ENCODE measurements at regions not wholly inside any gene's neighbourhood (a gene's known extent, or its start where the extent isn't known, plus 50 kb on each side); places are given as distances from the start of the nearest gene placed in this dataset.

GRCh38 chr2:19491796-19492195 lies 133.4 kb upstream of the OSR1 start:
- DNase-seq (ENCODE audit: low spot score): no peak
- intact Hi-C loops (cut with DNase I): no loop called here

DNA sequence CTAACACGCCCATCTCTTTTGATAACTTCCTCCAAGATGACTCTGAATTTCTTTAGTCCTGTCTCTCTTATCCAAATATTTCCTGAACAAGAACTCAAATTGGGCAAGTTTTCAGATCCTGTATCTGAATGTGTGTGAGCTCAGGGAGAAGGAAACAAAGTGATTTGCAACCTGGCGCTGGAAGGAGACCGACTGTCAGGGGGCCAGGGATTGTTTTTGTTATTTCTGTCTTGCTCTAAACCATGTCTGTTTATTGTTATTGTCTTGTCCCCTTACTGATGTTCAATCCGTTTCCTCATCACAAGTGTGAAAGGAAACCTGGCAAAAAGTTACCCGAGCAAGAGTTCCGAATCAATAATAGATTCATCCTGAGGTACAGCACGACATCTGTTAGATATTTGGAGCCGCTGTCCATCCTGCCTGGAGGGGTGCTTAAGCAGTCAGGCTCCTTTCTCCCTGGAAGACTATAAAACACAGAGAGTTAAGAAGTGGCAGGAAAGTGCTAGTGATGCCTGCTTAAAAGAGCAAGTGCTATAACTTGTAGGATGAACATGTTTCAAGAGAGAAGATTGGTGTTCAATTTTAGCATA lies 132.5 kb upstream of the OSR1 start:
- intact Hi-C loops (cut with DNase I): no loop called here
- DNase-seq (ENCODE audit: low spot score): no peak

GRCh38 chr2:19488009-19488691 lies 129.7 kb upstream of the OSR1 start:
- DNase-seq (ENCODE audit: low spot score): no peak
- intact Hi-C loops (cut with DNase I): no loop called here

- intact Hi-C loops (cut with DNase I): no loop called here
- DNase-seq (ENCODE audit: low spot score): no peak
Observed at GRCh38 chr2:19484736-19485135, 126.3 kb upstream of the OSR1 start.

- DNase-seq (ENCODE audit: low spot score): no peak
- intact Hi-C loops (cut with DNase I): no loop called here
Observed at GRCh38 chr2:19480673-19481072, 122.2 kb upstream of the OSR1 start.

- intact Hi-C loops (cut with DNase I): no loop called here
- DNase-seq (ENCODE audit: low spot score): no peak
Observed at GRCh38 chr2:19479666-19480065, 121.2 kb upstream of the OSR1 start.

DNA sequence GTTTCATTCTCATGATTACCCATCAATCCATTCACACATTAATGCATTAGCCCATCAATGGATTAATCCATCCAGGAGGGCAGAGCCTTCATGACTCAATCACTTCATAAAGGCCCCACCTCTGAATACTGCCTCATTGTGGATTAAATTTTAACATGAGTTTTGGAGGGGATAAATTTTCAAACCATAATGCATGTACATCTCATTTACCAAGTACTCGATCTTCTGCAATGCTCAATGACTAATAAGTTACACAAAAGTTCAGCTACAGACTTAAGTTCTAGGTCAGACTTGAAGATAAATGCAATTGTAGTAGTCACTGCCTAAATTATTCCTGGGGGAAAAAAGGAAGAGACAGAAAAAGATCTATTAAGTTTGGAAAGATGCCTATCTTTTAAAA lies 120.0 kb upstream of the OSR1 start:
- intact Hi-C loops (cut with DNase I): no loop called here
- DNase-seq (ENCODE audit: low spot score): no peak

GRCh38 chr2:19476327-19476726 lies 117.9 kb upstream of the OSR1 start:
- DNase-seq (ENCODE audit: low spot score): no peak
- intact Hi-C loops (cut with DNase I): no loop called here

DNA sequence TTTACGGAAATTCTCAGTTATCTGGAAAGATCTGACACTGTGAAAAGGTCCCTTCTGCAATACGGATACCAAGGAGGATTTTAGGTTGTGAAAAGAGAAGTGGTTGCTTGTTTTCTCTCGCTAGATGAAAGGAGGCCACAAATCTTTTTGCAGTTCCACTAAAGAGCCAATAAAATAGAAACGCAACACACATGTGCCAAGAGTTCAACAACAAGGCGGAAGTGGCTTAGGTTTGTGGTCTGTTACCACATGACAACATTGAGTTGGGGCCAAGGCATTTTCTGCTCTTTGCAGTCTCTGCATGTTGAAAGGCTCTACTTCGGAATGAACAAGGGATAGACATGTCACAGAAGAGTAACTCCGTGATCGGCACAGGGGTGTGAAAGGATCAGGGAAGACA lies 115.7 kb upstream of the OSR1 start:
- intact Hi-C loops (cut with DNase I): no loop called here

GRCh38 chr2:19473350-19473749 lies 114.9 kb upstream of the OSR1 start:
- no peak for DNase-seq (ENCODE audit: low spot score)
- intact Hi-C loops (cut with DNase I): no loop called here

More for the DNA sequence above, 115.7 kb upstream of the OSR1 start:
- no peak for DNase-seq (ENCODE audit: low spot score)

DNA sequence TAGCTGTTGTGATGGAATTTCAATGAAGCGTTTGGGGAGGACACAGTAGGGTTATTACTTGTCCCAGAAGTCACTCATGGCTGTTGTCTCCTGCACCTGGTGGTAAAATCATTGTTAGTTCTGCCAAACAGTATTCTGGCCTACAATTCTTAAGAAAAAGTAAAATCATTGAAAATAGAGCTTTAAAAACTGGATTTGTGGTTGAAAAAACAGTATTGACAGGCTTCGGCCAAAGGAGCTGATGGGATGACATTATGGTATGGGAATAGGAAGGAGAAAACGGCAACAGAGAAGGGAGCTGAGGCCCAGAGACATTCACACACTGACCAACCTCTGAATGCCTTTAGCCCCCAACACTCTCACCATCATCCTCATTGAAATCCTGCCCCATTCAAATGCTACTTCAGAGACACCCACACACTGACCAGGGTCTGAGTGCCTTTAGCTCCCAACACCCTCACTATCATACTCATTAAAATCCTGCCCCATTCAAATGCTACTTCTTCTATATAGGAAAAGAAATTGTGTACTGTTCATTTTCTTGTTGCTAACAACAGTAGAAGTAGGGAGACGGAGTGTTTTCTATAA lies 114.1 kb upstream of the OSR1 start:
- intact Hi-C loops (cut with DNase I): no loop called here
- no peak for DNase-seq (ENCODE audit: low spot score)

- no peak for DNase-seq (ENCODE audit: low spot score)
Observed at GRCh38 chr2:19471491-19471890, 113.1 kb upstream of the OSR1 start.

GRCh38 chr2:19465978-19466377 lies 107.6 kb upstream of the OSR1 start:
- DNase-seq (ENCODE audit: low spot score): no peak
- intact Hi-C loops (cut with DNase I): no loop called here

More at GRCh38 chr2:19471491-19471890, 113.1 kb upstream of the OSR1 start:
- intact Hi-C loops (cut with DNase I): no loop called here

- DNase-seq (ENCODE audit: low spot score): no peak
- intact Hi-C loops (cut with DNase I): no loop called here
Observed at GRCh38 chr2:19462256-19462645, 103.8 kb upstream of the OSR1 start.

GRCh38 chr2:19461504-19462255 lies 103.3 kb upstream of the OSR1 start:
- intact Hi-C loops (cut with DNase I): no loop called here
- DNase-seq (ENCODE audit: low spot score): no peak

DNA sequence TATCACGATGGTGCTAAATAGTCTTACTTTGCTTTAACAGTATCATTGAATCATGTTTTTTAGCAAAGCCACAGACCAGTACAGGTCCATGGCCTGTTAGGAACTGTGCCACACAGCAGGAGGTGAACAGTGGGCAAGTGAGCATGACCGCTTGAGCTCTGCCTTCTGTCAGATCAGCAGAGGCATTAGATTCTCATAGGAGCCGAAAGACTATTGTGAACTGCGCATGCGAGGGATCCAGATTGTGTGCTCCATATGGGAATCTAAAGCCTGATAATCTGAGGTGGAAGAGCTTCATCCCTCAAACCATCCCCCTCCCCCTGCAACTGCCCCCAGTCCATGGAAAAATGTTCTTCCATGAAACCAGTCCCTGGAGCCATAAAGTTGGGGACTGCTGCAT lies 102.3 kb upstream of the OSR1 start:
- no peak for DNase-seq (ENCODE audit: low spot score)
- intact Hi-C loops (cut with DNase I): no loop called here

DNA sequence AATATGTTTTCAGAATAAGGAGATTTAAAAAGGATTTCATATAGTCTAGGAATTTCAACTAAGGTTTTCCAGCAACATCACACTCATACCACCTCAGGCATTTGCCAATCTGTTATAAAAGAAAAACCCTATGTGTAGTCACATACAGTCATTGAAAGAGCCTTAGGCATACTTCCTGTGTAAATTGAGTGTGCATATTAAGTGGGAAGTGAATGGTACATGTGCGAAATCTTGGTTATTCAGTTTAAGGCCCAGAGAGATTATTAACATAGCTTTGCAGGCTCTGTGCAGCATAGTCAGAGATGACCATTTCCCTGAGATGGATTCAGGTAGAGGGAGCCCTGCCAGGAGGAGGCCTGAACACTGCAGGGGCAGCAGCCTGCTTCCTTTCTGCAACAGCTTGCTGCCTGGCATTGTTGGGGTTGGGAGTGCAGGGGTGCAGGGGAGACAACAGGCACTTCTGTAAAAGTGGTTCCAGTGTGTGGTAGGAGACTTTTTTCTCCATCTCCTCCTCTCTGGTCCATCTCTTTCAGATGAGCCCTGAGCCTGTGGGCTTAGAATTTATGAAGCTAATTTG lies 100.1 kb upstream of the OSR1 start:
- DNase-seq (ENCODE audit: low spot score): no peak
- intact Hi-C loops (cut with DNase I): no loop called here

GRCh38 chr2:19457809-19458208 lies 99.4 kb upstream of the OSR1 start:
- no peak for DNase-seq (ENCODE audit: low spot score)

DNA sequence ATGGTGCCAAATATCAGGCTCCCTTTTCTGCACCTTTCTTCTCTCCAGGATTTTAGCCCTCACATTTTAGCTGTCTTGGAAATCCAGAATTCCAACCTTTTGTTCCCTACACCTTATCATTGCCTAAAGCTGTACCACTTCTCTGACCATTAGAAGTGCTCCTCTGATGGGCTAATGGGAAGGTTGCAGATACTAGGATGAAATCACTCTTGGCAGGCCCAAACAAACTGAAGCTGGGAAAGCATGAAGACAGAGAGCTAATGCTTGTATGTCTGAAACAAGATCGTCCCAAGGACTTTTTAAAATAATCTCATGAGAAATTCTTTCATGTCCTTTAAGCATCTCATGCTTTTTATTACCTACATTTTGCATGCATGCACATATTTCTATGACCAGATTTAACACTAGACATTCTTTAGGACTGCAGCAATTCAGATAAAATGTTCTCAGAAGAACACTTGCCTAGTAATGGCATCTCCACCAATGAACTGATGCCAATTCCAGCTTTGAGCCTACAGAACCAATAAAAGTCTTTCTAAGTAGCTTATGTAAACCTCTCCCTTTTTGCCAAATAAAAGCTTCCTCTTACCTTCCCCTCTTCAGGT lies 98.4 kb upstream of the OSR1 start:
- intact Hi-C loops (cut with DNase I): no loop called here
- DNase-seq (ENCODE audit: low spot score): no peak

More at GRCh38 chr2:19457809-19458208, 99.4 kb upstream of the OSR1 start:
- intact Hi-C loops (cut with DNase I): no loop called here

GRCh38 chr2:19454125-19454524 lies 95.7 kb upstream of the OSR1 start:
- intact Hi-C loops (cut with DNase I): no loop called here
- DNase-seq (ENCODE audit: low spot score): no peak
